GM19023 (cell line): ENCODE measurements at regions not wholly inside any gene's neighbourhood (a gene's known extent, or its start where the extent isn't known, plus 50 kb on each side); places are given as distances from the start of the nearest gene placed in this dataset.
A peak's percentile ranks its signal among the peaks of the same experiment; 100 is the strongest.

ENCODE experiments used
- ATAC-seq: cut with Tn5 transposase; IDR thresholded peaks from one replicate; pipeline ENCODE4 v1.9.1; 2021; ENCODE audit warnings: mild to moderate bottlenecking, moderate library complexity; ENCODE audit not compliant: unreplicated experiment

GRCh38 chr12:77777274-77777673, 53.4 kb upstream of the NAV3 start:
- no peak for ATAC-seq

DNA sequence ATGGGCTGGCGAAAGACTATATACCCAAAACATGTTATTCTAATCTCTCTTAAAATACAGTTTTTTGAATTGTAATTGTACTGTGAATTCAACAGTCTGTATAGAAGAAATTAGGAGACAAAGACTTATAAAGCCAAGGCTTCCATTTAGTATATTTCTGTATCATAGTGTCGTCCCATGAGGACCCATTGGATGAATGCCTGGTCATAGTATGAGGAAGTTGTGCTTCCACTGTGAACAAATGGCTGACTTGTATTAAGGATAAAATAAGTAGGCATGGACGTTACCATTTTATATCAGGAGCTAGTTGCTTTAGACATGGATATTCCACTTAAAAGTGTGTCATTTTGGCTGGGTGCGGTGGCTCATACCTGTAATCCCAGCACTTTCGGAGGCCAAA, 55.9 kb upstream of the NAV3 start:
- no peak for ATAC-seq

DNA sequence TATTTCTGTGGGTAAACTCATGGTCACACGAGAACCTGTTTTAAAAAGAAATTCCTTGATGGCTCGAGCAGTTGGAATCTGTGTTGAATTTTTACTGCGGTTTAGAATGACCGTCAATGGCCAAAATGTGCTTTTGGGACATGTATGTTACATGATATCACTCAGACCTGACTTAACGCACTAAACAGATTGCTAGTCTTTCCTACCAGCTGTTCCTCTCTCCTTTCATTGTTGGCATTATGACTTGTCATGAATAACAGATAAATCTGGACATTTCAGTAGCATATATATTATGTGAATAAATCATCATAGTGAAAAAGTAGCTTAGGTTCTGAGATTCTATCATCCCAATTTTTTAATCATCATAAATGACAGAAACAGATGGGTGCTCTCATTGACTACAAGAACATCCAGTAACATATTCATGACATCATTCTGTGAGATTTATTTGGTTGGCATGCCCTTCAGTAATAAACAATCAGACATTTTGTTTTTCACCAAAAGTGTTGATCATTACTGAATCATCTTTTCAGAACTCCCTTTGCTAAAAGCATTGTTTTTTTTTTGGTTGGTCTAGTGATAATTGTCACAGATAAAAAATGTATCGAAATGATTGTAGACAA, 57.9 kb upstream of the NAV3 start:
- no peak for ATAC-seq

DNA sequence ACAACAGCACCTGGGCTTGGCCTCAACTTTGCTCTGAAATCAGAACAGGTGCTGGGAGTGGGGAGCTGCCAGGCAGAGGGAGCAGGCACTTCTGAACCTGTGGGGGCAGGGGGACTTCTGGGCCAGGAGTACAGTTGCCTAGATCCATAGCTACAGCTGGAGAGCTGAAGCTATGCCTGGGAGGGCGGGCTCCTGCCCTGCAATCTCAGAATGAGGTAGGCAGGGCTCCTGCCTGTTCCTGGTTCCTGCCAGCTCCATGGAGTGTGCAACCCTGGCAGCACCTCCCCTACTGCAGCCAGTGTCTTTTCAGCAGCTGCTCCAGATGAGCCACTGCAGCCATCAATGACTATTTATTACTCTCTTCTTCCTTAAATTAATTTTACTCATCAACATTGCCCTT, 62.1 kb upstream of the NAV3 start:
- ATAC-seq = no peak

GRCh38 chr12:77767756-77768343, 62.8 kb upstream of the NAV3 start:
- ATAC-seq = no peak

DNA sequence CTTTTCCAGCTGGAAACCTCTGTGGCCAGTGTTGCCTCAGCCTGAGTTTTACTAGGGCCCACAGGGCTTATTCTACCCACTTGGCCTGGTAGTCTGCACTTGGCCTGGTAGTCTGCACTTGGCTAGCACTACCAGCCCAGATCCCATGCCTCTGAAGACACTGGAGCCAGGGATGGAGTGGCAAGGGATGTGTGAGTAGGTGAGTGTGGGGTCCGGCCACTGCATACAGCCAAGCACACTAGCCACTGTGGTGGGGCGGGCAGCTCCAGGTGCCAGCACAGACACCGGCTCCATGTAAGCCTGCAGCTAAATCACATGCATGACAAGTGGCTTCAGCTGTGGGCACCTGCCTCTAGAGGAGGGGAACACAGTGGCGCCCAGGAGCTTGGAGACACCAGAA, 63.4 kb upstream of the NAV3 start:
- no peak for ATAC-seq

- no peak for ATAC-seq
Measured at GRCh38 chr12:77766224-77766623, 64.5 kb upstream of the NAV3 start.

GRCh38 chr12:77761286-77761685, 69.4 kb upstream of the NAV3 start:
- ATAC-seq = no peak

DNA sequence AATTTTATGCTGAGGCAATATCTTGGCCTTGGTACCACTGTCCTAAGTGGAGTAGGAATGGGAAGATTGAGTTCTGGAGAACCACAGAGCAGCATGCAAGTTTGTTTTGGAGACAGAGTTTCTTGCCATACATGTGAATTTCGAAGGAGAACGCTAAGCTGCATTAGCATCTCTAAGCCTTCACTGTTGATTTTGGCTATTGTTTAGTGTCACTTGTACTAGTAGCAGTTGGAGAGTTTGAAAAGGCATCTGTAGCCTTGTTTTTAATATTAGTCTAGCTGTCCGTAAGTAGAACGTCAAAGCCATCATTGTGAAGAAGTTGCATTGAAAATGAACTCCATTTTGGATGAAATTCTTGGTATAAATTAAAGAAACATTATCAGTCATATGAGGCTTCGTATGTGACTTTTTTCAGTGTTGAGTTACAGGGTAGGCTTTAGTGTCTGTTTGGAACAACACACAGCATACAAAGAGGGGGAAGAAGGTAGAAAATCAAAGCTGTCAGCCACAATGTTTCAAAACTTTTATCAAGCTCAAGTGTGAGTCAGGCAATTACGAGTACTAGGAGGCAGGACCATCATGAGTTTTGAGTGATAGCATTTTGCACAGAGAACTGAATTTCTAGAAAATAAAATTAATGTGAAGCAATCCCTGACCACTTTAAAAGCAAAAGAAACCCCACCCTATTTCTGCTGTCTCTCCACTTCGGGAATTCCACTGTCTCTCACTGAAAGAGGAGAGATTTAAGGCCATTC, 70.2 kb upstream of the NAV3 start:
- no peak for ATAC-seq

GRCh38 chr12:77754086-77754485, 76.6 kb upstream of the NAV3 start:
- no peak for ATAC-seq

DNA sequence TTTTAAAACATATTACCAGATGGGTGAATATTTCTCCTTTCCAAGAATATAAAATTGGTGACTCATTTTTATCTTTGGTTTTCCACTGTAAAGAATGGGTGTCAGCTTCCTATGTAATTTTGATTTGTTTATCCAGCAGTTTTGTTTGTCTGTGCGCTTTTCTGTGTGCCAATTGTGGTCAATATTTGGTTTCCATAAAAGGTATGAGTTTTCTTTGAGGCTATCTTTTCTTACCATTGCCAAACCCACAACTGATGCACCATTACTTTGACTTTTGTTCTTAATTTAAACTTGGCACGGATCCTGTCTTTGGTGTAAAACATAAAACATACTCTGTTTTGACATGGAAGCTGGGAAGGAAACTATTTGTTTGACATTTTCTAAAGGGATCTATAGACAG, 78.8 kb upstream of the NAV3 start:
- ATAC-seq = no peak

DNA sequence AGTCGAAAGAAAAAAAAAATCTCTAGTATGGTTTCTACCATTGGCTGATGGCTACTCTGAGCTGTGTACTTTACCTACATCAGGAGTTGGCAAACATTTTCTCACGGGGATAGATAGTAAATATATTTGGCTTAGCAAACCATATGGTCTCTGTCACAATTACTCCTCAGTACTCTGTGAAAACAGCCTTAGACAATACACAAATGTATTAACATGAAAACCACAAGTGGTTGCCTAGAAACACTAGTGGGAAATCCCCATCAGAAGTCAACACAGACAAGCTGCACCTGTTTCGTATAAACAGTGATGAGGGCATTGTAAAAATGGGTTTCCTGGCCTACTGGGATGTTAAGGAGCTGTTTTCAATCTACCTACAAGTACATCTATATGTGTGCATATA, 84.6 kb upstream of the NAV3 start:
- peak; percentile 100 for ATAC-seq

- ATAC-seq = no peak
Measured at GRCh38 chr12:77745624-77746023, 85.1 kb upstream of the NAV3 start.

DNA sequence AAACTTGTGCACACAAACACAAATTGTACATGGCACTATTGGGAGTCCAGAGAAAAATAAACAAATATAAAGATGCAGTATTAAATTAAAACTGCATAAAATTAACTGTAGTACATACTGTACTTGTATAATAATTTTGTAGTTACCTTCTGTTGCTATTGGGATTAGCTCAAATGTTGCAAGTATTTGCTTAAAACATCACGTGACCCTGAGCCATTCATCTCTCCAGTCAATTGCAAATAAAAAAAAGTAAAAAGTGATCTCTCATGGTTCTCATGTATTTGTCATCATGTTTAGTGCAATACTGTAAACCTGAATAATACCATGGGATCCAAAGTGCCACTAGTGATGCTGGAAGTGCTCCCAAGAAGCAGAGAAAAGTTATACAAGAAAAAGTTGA, 88.1 kb upstream of the NAV3 start:
- ATAC-seq = no peak

DNA sequence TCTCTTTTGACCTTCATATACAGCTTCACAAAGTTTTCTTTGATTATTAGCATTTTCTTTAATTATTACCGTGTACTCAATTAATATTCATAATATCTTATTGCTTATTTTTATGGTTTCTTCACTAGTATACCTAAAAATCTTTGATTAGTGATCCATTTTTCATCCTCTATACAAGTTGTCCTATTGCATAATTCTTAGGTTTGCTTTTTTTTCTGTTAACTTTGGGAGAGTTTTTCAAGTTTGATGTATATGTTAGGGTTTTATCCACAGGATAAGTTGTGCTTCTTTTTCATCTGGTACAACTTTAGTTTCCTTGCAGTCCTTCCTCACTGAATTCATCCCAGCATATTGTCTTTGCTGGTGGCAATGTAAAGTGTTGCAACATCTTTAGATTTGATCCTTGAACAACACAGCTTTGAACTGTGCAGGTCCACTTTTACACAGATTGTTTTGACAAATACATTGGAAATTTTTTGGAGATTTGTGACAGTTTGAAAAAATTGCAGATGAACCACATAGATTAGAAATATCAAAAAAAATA, 88.6 kb upstream of the NAV3 start:
- ATAC-seq = no peak

DNA sequence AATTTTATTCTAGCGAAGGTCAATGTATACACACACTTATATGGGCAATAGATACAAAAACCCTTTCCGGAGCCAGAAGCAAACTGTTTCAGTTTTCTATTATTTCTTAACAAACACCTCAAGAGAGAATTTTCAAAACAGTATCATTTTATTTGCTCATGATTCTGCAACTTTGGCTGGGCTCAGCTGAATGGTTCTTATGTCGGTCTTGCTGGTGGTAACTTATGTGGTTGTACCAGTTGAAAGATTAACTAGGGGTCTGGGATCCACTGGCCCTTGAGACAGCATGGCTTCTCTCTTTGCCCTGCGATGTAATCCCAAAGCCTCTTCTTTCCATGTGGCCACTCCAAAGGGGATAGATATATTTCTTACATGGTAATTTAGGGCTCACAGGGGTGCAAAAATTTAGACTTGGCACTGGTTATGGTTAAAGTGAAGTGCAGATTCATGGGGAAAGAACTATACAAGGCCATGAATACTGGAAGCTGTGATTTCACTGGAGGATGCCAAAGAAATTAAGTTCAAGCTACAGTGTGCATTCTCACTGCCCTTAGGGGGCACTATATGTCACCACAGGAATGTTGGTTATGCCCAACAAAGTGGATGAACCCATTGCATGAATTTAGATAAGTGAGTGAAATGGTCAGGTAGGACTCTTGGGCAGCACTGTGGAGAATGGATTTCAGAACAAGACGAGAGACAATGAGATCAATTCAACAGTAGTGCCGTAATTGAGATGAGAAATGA, 94.3 kb upstream of the NAV3 start:
- no peak for ATAC-seq

DNA sequence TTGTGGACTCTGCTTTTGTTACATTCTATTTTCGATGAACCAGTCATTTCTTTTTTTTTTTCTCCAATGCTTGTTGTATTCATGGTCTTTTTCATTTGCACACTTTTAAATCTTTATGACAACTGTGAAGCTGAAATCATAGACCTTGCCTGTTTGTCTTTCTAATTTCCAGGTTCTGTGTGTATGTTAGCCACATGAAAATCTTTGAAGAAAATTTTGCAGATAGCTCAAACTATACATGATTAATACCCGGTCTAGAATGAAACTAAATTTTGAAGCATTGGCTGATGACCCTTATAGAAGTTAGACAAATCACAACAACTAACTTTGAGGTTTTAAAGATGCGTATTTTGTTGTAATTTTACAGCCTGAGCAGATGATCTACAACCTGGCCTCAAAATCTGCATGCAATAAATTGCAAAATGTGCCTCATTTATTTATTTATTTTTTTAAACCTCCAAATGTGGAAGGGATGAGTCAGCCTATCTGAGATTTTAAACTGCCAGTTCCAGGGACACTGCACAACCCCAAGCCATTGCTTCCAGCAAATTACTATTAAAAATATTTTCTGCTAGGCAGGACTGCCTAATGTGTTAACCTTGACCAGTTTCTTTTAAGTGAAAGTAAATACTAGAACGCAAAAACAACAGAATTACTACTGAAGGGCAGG, 96.3 kb upstream of the NAV3 start:
- ATAC-seq = no peak

GRCh38 chr12:77728018-77728417, 102.7 kb upstream of the NAV3 start:
- no peak for ATAC-seq

GRCh38 chr12:77727442-77728001, 103.2 kb upstream of the NAV3 start:
- no peak for ATAC-seq

- ATAC-seq = no peak
Measured at GRCh38 chr12:77725611-77726010, 105.1 kb upstream of the NAV3 start.
